Left renal cortex interstitium (tissue), 4 donors: ENCODE measurements at regions not wholly inside any gene's neighbourhood (a gene's known extent, or its start where the extent isn't known, plus 50 kb on each side); places are given as distances from the start of the nearest gene placed in this dataset.

Experiments used
- DNase-seq, 4 donors: peaks; one replicate each; pipeline ENCODE4 v3.0.0-alpha.2; 2013; ENCODE audit warnings: low read depth in 4 of 4, low spot score in 2 of 4, missing footprints in 1 of 4

DNA sequence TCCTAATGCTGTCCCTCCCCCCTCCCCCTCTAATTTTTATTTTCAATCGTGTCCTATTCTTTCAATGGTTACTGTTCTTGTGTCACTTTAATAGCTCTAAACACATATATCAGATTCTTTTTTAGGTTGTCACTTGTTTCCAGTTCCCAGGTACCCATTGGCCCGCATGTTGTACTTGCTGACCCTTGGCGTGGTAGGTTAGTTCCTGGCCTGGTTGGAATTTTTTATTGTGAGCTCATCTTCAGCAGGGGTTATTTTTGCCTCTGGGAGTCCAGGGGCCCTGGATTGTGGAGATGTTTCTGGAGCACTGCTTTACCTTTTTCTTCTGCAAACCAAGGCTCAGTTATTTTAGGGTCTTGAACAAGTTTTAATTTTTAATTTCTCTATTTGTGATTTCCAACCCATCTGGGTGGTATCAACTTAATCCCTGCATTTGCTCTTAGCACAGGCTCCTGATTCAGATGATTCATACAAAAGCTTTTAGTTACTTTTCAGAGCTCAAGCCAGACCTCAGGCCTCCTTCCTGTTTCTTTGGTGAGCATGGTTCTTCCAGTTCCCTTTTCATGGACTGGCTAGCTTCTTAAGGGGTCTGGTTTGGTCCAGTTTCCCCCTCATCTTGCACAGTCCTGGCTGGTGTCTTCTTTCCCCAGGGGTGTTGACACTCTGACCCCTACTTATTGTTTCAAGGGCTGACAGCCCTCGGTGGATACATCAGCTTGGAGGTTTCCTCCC is 220.5 kb downstream of the TM9SF2 start:
- no peak for DNase-seq

DNA sequence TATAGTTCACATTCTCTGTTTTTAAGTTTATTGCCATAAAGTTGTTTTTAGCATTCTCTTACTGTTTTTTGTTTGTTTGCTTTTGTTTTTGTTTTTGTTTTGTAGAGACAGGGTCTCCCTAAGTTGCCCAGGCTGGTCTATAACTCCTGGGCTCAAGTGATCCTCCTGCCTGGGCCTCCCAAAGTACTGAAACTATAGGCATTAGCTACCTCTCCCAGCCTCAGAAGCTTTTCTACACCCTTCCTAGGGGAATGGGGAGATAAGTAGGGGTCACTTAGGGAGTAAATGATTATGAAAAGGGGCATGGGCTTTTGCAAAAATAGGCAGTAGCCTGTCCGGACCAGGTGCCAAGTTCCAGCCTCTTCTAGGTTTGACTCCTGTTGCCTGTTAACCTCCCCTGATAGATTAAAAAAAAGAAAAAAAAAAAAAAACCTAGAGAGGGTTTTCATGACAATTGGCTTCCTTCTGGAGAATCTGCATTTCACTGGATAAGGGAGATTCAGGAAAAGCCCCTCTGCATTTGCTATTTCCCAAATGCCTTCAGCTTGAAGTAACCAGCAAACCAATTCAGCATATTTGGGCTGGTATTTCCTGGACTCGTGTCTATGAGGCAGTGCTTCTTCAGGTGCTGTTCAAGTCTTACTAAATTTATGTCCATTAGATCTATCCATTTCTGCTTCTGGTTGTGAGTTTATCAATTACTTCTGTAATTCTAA is 216.8 kb downstream of the TM9SF2 start:
- DNase-seq = no peak

DNA sequence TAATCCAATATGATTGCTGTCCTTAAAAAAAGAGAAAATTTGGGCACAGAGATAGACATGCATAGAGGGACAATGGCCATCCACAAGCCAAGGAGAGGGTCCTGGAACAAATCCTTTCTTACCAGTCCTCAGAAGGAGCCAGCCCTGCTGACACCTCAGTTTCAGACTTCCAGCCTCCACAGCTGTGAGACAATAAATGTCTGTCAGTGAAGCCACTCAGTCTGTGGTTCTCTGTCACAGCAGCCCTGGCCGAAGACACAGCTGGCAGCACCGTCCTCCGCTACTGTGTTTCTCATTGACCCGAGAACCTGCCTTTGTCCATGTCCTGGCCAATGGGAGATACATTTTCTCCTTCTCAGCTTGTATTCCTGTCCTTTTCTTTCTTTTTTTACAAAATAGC is 207.9 kb downstream of the TM9SF2 start:
- DNase-seq = no peak

DNA sequence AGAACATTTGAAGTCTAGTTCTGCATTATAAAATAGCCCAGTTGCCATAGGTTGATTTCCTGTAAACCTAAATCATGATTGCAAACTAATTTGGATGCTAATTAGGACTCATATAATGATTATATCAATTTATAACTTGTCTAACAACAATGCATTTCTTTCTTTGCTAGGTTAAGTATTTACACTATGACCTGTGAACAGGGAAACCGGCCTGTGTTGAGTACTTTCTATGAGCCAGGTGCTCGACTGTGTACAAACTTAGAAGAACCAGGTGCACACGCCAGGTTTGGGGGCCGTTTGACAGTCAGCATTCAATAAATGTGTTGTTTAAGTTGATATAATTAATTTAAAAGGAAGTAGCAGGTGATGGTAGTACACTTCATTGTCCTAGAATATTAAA is 203.1 kb downstream of the TM9SF2 start:
- no peak for DNase-seq

DNA sequence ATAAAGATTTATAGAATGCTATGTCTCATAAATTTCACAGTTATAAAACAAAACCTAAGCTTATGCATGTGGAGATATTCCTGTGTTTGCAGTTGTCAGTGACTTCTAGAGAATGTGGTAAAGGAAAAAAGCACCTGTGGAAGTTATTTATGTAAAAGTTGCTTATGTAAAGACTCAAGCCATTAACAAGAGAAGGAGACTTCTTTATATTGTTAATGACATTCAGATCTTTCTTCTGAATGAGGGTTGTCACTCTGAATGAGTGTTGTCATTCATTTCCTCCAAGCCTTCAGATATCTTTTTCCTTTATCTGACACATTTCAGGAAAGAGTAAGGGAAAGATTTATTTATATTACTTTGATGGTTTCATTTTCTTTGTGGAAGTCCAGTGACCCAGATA is 202.6 kb downstream of the TM9SF2 start:
- DNase-seq = no peak

DNA sequence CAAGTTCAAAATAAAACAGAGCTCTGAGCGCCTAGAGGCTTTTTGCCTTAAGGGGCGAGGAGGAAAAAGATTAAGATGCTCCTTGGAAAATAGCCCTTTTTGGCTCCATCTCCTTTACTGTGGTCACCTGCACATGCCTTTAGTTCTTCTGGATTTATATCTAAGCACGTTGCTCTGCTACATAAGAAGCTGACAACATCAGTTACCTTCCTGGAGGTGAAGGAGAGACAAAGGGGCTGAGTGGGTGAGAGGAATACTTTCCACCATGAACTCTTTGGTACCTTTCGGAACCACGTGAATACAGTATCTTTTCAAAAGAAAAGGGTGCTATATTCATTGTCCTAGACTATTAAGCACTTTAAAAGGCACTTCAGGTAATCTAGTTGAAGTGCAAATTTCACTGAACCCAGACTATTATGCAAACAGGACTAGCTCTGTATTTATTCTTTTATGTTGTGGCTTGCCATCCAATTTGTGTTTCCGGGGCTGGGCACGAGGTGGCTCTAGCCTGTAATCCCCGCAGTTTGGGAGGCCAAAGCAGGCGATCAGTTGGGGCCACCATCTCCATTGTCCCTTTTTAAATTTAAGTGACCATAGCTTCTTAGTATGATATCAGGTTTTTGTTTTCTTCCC is 201.5 kb downstream of the TM9SF2 start:
- no peak for DNase-seq

GRCh38 chr13:99700468-99700867 is 199.2 kb downstream of the TM9SF2 start:
- DNase-seq = no peak

GRCh38 chr13:99698816-99699099 is 197.5 kb downstream of the TM9SF2 start:
- no peak for DNase-seq

- no peak for DNase-seq
These were observed 196.9 kb downstream of the TM9SF2 start for GRCh38 chr13:99698010-99698815.

DNA sequence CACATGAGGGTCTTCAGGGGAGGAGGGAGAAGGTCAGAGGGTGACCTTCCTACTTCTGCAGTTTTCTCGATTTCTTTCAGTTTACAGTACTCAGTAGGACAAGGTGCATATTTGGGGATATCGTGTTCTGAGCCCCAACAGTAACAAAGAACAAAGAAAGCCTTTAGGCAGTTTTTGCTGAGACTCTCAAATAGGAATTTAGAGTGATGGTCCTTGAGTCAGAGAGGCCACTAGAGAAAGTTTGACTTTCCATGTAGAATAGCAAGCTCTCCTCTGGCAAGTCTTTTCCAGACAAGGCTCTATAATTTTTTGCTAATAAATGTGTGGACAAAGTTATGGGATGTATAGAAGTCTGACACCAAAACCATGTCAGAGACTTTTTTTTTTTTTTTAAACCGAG is 194.6 kb downstream of the TM9SF2 start:
- no peak for DNase-seq

DNA sequence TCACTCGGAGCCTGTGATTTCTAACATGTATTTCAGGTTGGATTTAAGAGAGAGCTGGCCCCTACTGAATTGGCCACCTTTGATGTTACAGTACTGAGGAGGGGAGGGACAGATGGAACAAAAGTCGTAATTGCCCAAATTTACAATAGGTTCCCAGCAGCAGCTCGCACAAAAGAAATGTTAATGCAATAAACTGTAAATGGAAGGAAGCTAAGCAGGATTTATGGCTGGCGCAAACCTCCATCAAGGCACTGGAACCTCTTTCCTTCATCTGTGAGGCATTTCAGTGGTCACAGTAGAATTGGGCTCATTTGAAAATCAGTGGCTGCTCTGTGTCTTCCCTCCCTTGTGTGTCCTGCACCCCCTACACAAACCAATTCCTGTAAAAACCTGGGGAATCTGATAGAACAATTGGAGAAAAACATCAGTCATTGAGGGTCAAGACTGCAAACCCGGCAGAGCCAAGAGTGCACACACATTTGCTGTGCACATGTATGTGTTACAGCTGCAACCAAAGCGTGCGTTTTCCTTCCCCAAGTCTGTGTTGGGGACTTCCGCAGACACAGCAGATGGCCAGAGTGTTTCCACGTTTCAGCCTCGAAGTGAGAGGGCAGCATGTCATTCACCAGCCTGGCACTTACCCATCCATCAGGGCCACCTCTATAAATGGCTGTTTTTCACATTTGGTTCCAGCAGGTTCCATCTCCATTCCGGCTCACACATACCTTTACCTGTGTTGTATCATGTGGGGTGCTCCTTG is 192.8 kb downstream of the TM9SF2 start:
- no peak for DNase-seq

- DNase-seq = no peak
These were observed 192.1 kb downstream of the TM9SF2 start for GRCh38 chr13:99693351-99693750.

GRCh38 chr13:99692854-99693253 is 191.6 kb downstream of the TM9SF2 start:
- DNase-seq = no peak

GRCh38 chr13:99691552-99691951 is 190.3 kb downstream of the TM9SF2 start:
- DNase-seq = no peak

DNA sequence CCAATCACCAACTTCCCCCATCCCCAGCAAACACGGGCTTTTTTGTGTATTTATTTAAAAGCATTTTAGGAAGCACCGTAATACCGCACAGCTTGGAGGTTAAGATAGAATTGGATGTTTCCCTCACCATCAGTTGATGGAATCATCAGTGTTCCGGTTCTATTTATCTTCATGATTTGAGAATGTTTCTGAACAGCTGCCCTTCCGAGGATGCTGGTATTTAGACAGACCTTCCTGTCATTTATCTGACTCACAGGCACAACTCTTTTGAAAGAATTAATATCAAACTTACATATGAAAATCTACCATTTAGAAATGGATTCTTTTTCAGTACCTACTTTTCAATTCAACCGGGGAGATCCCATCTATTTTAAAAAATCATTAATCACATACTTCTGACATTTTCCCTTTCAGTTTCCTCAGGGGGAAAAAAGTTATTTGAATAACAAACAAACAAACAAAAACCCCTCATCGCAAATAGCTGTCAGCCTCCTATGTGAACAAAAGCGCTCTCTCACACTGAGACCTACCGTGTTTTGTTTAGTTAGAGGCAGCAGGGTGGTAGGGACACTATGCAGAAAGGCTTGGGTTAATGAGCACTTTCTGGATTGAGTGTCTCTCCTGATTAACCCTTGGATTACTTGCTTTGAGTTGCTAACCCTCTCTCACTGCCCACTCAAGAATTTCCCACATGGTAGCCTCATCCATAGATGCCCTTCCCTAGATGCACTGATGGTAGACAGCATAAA is 189.3 kb downstream of the TM9SF2 start:
- DNase-seq = no peak

- DNase-seq = peak in 2 of 4 donors; percentile 29 to 39
These were observed 188.7 kb downstream of the TM9SF2 start for GRCh38 chr13:99689955-99690354.

DNA sequence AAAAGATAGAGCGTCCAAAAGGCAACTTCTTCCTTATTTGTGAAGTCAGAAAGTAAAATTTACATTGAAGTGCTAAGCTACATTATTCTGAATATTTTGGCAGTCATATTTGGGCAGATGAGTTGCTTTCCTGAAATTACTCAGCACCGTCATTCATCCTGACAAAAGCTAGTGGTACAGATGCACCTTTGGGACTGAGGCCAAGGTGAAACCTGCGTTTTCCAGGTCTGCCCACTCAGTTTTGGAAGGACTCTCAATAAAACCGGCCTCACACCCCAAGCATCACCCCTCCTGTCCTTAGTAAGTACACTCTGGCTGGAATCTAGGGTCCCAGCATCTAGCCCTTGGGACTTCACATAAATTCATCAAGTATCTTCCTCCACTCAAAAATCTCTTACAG is 187.5 kb downstream of the TM9SF2 start:
- DNase-seq = no peak

DNA sequence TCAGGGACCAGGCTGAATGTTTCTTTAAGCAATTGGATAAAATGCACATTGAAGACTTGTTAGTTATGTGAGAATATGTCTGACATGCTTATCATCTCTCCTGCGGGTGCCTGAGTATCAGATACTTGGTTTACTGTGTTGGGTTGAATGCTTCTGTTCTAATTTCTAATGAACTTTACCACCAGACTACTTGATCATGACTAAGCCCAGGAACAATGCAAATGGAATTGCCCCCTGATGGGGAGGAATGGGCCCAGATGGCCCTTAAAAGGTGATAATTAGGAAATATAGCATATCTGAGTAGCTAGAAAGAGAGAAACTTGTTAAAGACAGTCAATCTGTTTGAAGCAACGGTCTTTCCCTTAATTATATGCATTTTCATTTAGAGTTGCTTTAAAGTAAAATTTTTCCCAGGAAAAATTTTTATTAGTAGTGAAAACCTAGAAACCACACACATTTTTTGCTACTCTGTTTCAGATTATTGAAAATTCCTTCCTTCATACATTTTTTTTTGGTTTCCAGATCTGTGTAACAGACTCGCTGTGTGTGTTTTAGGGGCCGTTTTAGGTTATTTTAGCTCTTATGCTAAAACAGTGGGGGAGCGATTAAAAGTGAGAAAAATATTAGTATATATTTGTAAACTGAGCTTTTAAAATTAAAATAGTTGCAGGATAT is 186.6 kb downstream of the TM9SF2 start:
- no peak for DNase-seq

- DNase-seq = no peak
These were observed 185.7 kb downstream of the TM9SF2 start for GRCh38 chr13:99686944-99687411.
